ENCODE measurements at regions not wholly inside any gene's neighbourhood (a gene's known extent, or its start where the extent isn't known, plus 50 kb on each side); places are given as distances from the start of the nearest gene placed in this dataset.

- BruUV-seq (replicated peaks) = no TSS peak
- CTCF ChIA-PET = interaction anchor here (1.8 kb wide), 1 partner anchor 1478 kb away, joined by 7 read pairs; no protein-coding TSS in a partner anchor
Measured at GRCh38 chr18:43592269-43592668, 315.0 kb upstream of the SYT4 start.

More at GRCh38 chr18:43592269-43592668, 315.0 kb upstream of the SYT4 start:
- Histone ChIP-seq H3K9me3 (ENCODE audit: control insufficient read depth in 1 of 2, insufficient read depth in 1 of 2, low read depth in 1 of 2, low read length in 2 of 2) (peaks cover 0 to 4% of the 10 kb centered on the region in 2 experiments; a peak in 1 of 4 replicates), H4K20me1 (ENCODE audit: insufficient read depth) (no peaks in the 10 kb centered on the region), H3K4me2 (ENCODE audit: low read length) (no peak overlapping the region), H3K9ac (ENCODE audit: low read length) (no peak overlapping the region), H3K36me3 (ENCODE audit: control insufficient read depth in 1 of 2, insufficient read depth in 2 of 2, low read length in 2 of 2) (no peaks in the 10 kb centered on the region), H3K4me3 (replicated peaks in 1 of 2; ENCODE audit: low read depth in 1 of 2, low read length in 2 of 2) (no peak overlapping the region), H3K27me3 (ENCODE audit: insufficient read depth, low read length) (no peaks in the 10 kb centered on the region), H2AFZ (ENCODE audit: low read depth, low read length, poor library complexity, severe bottlenecking) (no peak overlapping the region), H3K79me2 (ENCODE audit: insufficient read depth, low read length) (no peaks in the 10 kb centered on the region), H3K4me1 (ENCODE audit: control insufficient read depth in 1 of 2, insufficient read depth in 2 of 2, low read length in 2 of 2) (no peaks in the 10 kb centered on the region), H3K9me2 (ENCODE audit: insufficient read depth) (no peaks in the 10 kb centered on the region), H3K27ac (ENCODE audit: low read depth, low read length) (no peak overlapping the region)
- DNase-seq (ENCODE audit: low read depth, low spot score) (no peak), ATAC-seq (no peak)
- RAD21 ChIA-PET (ENCODE audit: low non-redundant PET in 1 of 2, low total read pairs in 2 of 2, uncharacterized antibody in 2 of 2, unreplicated experiment in 2 of 2) = no interaction called here
- intact Hi-C loops (cut with micrococcal nuclease) = no loop called here
- POLR2A ChIA-PET = no interaction called here
- TF ChIP-seq POLR2AphosphoS5 (IDR thresholded peaks at IDR 0.05; ENCODE audit: low read depth, low read length) (no peak), SP1 (IDR thresholded peaks at IDR 0.05; ENCODE audit: low read depth) (no peak), CBX3 (IDR thresholded peaks at IDR 0.05; ENCODE audit: low read depth) (no peak), ATF3 (IDR thresholded peaks at IDR 0.05) (no peak), YY1 (IDR thresholded peaks at IDR 0.05; ENCODE audit: extremely low read depth, insufficient replicate concordance, low read depth, low read length) (no peak), ZBTB33 (IDR thresholded peaks at IDR 0.05; ENCODE audit: extremely low read depth, insufficient replicate concordance, low read length) (no peak), CTCF (IDR thresholded peaks at IDR 0.05 in 2 of 3, conservative IDR thresholded peaks at IDR 0.05 in 1 of 3; ENCODE audit: borderline replicate concordance in 1 of 3, insufficient read depth in 1 of 3, low read depth in 2 of 3, low read length in 2 of 3) (no peak), SIN3A (IDR thresholded peaks at IDR 0.05; ENCODE audit: low read depth) (no peak), EGR1 (IDR thresholded peaks at IDR 0.05; ENCODE audit: low read depth) (no peak), EZH2phosphoT487 (IDR thresholded peaks at IDR 0.05; ENCODE audit: borderline replicate concordance) (no peak), TCF7L2 (IDR thresholded peaks at IDR 0.05; ENCODE audit: borderline replicate concordance, extremely low read depth, insufficient read depth, insufficient read length) (no peak)

Measured in HCT116 (cell line).